ENCODE measurements at regions not wholly inside any gene's neighbourhood (a gene's known extent, or its start where the extent isn't known, plus 50 kb on each side); places are given as distances from the start of the nearest gene placed in this dataset.

DNA sequence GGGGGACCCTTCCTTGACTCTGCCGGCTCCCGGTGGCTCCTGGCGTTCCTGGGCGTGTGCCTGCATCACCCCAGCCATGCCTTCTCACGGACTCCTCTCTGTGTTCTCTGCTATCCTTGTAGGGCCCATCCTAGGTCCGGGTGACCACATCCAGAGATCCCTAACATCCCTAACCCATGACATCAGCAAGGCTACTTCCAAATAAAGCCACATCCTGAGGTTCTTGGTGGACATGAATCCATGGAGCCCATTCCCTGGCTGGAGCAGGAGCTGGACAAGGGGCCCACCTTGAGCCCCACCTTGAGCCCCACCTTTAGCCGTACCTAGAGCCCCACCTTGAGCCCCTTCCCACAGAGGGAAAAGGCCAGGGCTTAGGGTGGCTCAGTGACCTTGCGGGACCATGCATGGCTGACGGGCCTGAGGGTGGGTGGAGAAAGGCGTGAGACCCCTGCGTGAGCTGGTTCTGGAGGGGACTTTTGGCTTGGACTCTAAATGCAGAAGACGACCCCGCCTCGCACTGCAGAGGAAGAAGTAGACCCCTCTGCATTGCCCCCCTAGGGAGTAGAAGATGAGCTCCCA lies 58.5 kb upstream of the INPP5A start:
- TF ChIP-seq, protein P1, sequence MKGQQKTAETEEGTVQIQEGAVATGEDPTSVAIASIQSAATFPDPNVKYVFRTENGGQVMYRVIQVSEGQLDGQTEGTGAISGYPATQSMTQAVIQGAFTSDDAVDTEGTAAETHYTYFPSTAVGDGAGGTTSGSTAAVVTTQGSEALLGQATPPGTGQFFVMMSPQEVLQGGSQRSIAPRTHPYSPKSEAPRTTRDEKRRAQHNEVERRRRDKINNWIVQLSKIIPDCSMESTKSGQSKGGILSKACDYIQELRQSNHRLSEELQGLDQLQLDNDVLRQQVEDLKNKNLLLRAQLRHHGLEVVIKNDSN (CRISPR knock-in tag; IDR thresholded peaks at IDR 0.05), result no peak
- no peak for TF ChIP-seq NFYB (CRISPR knock-in tag; conservative IDR thresholded peaks at IDR 0.05; ENCODE audit: low read depth)
- TF ChIP-seq, protein P2, sequence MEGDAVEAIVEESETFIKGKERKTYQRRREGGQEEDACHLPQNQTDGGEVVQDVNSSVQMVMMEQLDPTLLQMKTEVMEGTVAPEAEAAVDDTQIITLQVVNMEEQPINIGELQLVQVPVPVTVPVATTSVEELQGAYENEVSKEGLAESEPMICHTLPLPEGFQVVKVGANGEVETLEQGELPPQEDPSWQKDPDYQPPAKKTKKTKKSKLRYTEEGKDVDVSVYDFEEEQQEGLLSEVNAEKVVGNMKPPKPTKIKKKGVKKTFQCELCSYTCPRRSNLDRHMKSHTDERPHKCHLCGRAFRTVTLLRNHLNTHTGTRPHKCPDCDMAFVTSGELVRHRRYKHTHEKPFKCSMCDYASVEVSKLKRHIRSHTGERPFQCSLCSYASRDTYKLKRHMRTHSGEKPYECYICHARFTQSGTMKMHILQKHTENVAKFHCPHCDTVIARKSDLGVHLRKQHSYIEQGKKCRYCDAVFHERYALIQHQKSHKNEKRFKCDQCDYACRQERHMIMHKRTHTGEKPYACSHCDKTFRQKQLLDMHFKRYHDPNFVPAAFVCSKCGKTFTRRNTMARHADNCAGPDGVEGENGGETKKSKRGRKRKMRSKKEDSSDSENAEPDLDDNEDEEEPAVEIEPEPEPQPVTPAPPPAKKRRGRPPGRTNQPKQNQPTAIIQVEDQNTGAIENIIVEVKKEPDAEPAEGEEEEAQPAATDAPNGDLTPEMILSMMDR (IDR thresholded peaks at IDR 0.05), result no peak
- no peak for TF ChIP-seq ZNF232 (CRISPR knock-in tag; IDR thresholded peaks at IDR 0.05)
- TF ChIP-seq, protein P3, sequence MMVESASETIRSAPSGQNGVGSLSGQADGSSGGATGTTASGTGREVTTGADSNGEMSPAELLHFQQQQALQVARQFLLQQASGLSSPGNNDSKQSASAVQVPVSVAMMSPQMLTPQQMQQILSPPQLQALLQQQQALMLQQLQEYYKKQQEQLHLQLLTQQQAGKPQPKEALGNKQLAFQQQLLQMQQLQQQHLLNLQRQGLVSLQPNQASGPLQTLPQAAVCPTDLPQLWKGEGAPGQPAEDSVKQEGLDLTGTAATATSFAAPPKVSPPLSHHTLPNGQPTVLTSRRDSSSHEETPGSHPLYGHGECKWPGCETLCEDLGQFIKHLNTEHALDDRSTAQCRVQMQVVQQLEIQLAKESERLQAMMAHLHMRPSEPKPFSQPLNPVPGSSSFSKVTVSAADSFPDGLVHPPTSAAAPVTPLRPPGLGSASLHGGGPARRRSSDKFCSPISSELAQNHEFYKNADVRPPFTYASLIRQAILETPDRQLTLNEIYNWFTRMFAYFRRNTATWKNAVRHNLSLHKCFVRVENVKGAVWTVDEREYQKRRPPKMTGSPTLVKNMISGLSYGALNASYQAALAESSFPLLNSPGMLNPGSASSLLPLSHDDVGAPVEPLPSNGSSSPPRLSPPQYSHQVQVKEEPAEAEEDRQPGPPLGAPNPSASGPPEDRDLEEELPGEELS (CRISPR knock-in tag; IDR thresholded peaks at IDR 0.05), result no peak
- TF ChIP-seq ETV6 (CRISPR knock-in tag; IDR thresholded peaks at IDR 0.05), result no peak
- no peak for TF ChIP-seq IRF2 (CRISPR knock-in tag; IDR thresholded peaks at IDR 0.05; ENCODE audit: borderline replicate concordance, low read depth)
- no peak for TF ChIP-seq SOX15 (CRISPR knock-in tag; IDR thresholded peaks at IDR 0.05)
- TF ChIP-seq CREB1 (CRISPR knock-in tag; IDR thresholded peaks at IDR 0.05), result no peak
- no peak for TF ChIP-seq FOXK1 (CRISPR knock-in tag; IDR thresholded peaks at IDR 0.05)

Data from WTC11 (cell line).